H9 (cell line): ENCODE measurements at regions not wholly inside any gene's neighbourhood (a gene's known extent, or its start where the extent isn't known, plus 50 kb on each side); places are given as distances from the start of the nearest gene placed in this dataset.

Experiments
- DNase-seq: peaks from one replicate; pipeline ENCODE4 v3.0.0-alpha.2; 2017
- H2AFZ ChIP-seq: one replicate; pipeline ENCODE4 v1.6.1; 2013; ENCODE audit warnings: mild to moderate bottlenecking, low read length, control low read depth, moderate library complexity
- H2AK5ac ChIP-seq: 2 replicates; pipeline ENCODE4 v1.6.1; 2013; ENCODE audit warnings: low read length, control low read depth, mixed read lengths; ENCODE audit not compliant: insufficient read length
- H2BK120ac ChIP-seq: one replicate; pipeline ENCODE4 v1.6.1; 2013; ENCODE audit warnings: low read depth, mild to moderate bottlenecking, low read length, control low read depth, inconsistent platforms; ENCODE audit not compliant: poor library complexity, severe bottlenecking
- H2BK12ac ChIP-seq: 2 replicates; pipeline ENCODE4 v1.6.1; 2013; ENCODE audit warnings: low read length, control low read depth, mixed read lengths, low read depth; ENCODE audit not compliant: insufficient read length
- H2BK15ac ChIP-seq: 2 replicates; pipeline ENCODE4 v1.6.1; 2013; ENCODE audit warnings: low read depth, low read length, control low read depth
- H2BK20ac ChIP-seq: one replicate; pipeline ENCODE4 v1.6.1; 2013; ENCODE audit warnings: low read depth, mild to moderate bottlenecking, low read length, control low read depth, inconsistent platforms; ENCODE audit not compliant: poor library complexity, severe bottlenecking
- H2BK5ac ChIP-seq: 2 replicates; pipeline ENCODE4 v1.6.1; 2013; ENCODE audit warnings: low read length, control low read depth, mixed read lengths; ENCODE audit not compliant: insufficient read length
- H3K14ac ChIP-seq: 2 replicates; pipeline ENCODE4 v1.6.1; 2013; ENCODE audit warnings: low read length, control low read depth; ENCODE audit not compliant: insufficient read depth
- H3K18ac ChIP-seq: 2 replicates; pipeline ENCODE4 v1.6.1; 2013; ENCODE audit warnings: low read depth, mild to moderate bottlenecking, mixed read lengths, low read length, control low read depth; ENCODE audit not compliant: insufficient read length
- H3K23ac ChIP-seq: 2 replicates; pipeline ENCODE4 v1.6.1; 2013; ENCODE audit warnings: low read length, control low read depth, mixed read lengths, low read depth; ENCODE audit not compliant: insufficient read length
- H3K23me2 ChIP-seq: 2 replicates; pipeline ENCODE4 v1.6.1; 2013; ENCODE audit warnings: low read depth, mild to moderate bottlenecking, mixed read lengths, low read length, control low read depth; ENCODE audit not compliant: insufficient read length, poor library complexity, severe bottlenecking
- H3K27ac ChIP-seq: 2 replicates; pipeline ENCODE4 v1.5.1; 2013; ENCODE audit warnings: low read length, control low read depth, mixed read lengths, low read depth; ENCODE audit not compliant: insufficient read length
- H3K27me3 ChIP-seq: 2 replicates; pipeline ENCODE4 v1.6.1; 2013; ENCODE audit warnings: low read length, control low read depth, inconsistent platforms; ENCODE audit not compliant: insufficient read depth
- H3K4ac ChIP-seq: 2 replicates; pipeline ENCODE4 v1.6.1; 2013; ENCODE audit warnings: low read depth, mild to moderate bottlenecking, control low read depth, inconsistent platforms, low read length, moderate library complexity
- H3K4me1 ChIP-seq: 2 replicates; pipeline ENCODE4 v1.6.1; 2013; ENCODE audit warnings: low read length, control low read depth, inconsistent platforms; ENCODE audit not compliant: insufficient read depth
- H3K4me2 ChIP-seq: 2 replicates; pipeline ENCODE4 v1.6.1; 2013; ENCODE audit warnings: low read length, control low read depth, mixed read lengths; ENCODE audit not compliant: insufficient read length, insufficient read depth
- H3K56ac ChIP-seq: 2 replicates; pipeline ENCODE4 v1.6.1; 2013; ENCODE audit warnings: low read depth, mild to moderate bottlenecking, mixed read lengths, low read length, control low read depth; ENCODE audit not compliant: insufficient read length
- H3K79me1 ChIP-seq: 2 replicates; pipeline ENCODE4 v1.6.1; 2013; ENCODE audit warnings: low read depth, mild to moderate bottlenecking, moderate library complexity, low read length, control low read depth, inconsistent platforms; ENCODE audit not compliant: insufficient read depth, poor library complexity, severe bottlenecking
- H3K79me2 ChIP-seq: 2 replicates; pipeline ENCODE4 v1.6.1; 2013; ENCODE audit warnings: low read length, control low read depth, inconsistent platforms; ENCODE audit not compliant: insufficient read depth
- H3K9ac ChIP-seq: 2 replicates; pipeline ENCODE4 v1.6.1; 2013; ENCODE audit warnings: low read length, control low read depth, mixed read lengths; ENCODE audit not compliant: insufficient read length; ENCODE audit errors: extremely low read depth
- H3K9me3 ChIP-seq: one replicate; pipeline ENCODE4 v1.6.1; 2013; ENCODE audit warnings: low read depth, low read length, inconsistent platforms; ENCODE audit not compliant: control insufficient read depth
- H3T11ph ChIP-seq: one replicate; pipeline ENCODE4 v1.6.1; 2013; ENCODE audit warnings: mild to moderate bottlenecking, low read length, control low read depth, inconsistent platforms
- H4K20me1 ChIP-seq: one replicate; pipeline ENCODE4 v1.6.1; 2013; ENCODE audit not compliant: control insufficient read depth, insufficient read length, insufficient read depth
- H4K5ac ChIP-seq: 2 replicates; pipeline ENCODE4 v1.6.1; 2013; ENCODE audit warnings: low read depth, mild to moderate bottlenecking, mixed read lengths, low read length, control low read depth; ENCODE audit not compliant: insufficient read length
- H4K8ac ChIP-seq: replicated peaks from 2 replicates; pipeline ENCODE4 v1.6.1; 2013; ENCODE audit warnings: low read length, control low read depth, mixed read lengths, low read depth; ENCODE audit not compliant: insufficient read length
- H4K91ac ChIP-seq: 2 replicates; pipeline ENCODE4 v1.6.1; 2013; ENCODE audit warnings: low read depth, mild to moderate bottlenecking, moderate library complexity, mixed read lengths, low read length, control low read depth; ENCODE audit not compliant: insufficient read length
- H3K27ac Mint-ChIP-seq, 3 experiments: 2 replicates in 2 of 3; 3 replicates in 1 of 3; pipeline ENCODE4 v1.8.0; 2020 to 2021; ENCODE audit warnings: mixed read lengths in 3 of 3, mild to moderate bottlenecking in 1 of 3, moderate library complexity in 1 of 3
- H3K27me3 Mint-ChIP-seq: 2 replicates; pipeline ENCODE4 v1.8.0; 2021; ENCODE audit warnings: low read depth, mild to moderate bottlenecking, moderate library complexity, mixed read lengths
- H3K36me3 Mint-ChIP-seq, 3 experiments: 2 replicates in 2 of 3; 3 replicates in 1 of 3; pipeline ENCODE4 v1.8.0; 2020 to 2021; ENCODE audit warnings: low read depth in 3 of 3, mixed read lengths in 3 of 3; ENCODE audit not compliant: insufficient read depth in 1 of 3
- H3K4me1 Mint-ChIP-seq, 2 experiments: 2 replicates each; pipeline ENCODE4 v1.8.0; 2020; ENCODE audit warnings: mixed read lengths in 2 of 2
- H3K4me3 Mint-ChIP-seq, 2 experiments: 2 replicates in 1 of 2; 3 replicates in 1 of 2; pipeline ENCODE4 v1.8.0; 2020 to 2021; ENCODE audit warnings: mild to moderate bottlenecking in 2 of 2, mixed read lengths in 2 of 2, moderate library complexity in 1 of 2
- H3K9me3 Mint-ChIP-seq, 2 experiments: 2 replicates in 1 of 2; 3 replicates in 1 of 2; pipeline ENCODE4 v1.8.0; 2020; ENCODE audit warnings: mild to moderate bottlenecking in 2 of 2, mixed read lengths in 2 of 2, moderate library complexity in 1 of 2
- CTCF ChIP-seq: fragments of 200-600 bp; sonication (generic); conservative IDR thresholded peaks from 3 replicates; pipeline ENCODE4 v1.8.0; 2021; ENCODE audit warnings: antibody characterized with exemption, mild to moderate bottlenecking
- WGBS: extraction: QIAGEN DNeasy Blood & Tissue Kit; methylation state at CpG from one replicate; pipeline ENCODE4 v1.1.7; 2013; ENCODE audit warnings: missing lambda C conversion rate, low lambda C conversion rate, mixed read lengths; ENCODE audit not compliant: insufficient read length; ENCODE audit errors: extremely low coverage; 5-methylcytosine and 5-hydroxymethylcytosine counted together

GRCh38 chrX:25290132-25290531, 274.4 kb upstream of the ARX start:
- no peak overlapping the region for H3T11ph ChIP-seq
- no peaks in the 10 kb centered on the region for H3K36me3 Mint-ChIP-seq
- H3K23ac ChIP-seq: no peak overlapping the region
- H3K79me1 ChIP-seq: no peaks in the 10 kb centered on the region
- H3K4ac ChIP-seq: no peak overlapping the region
- no peaks in the 10 kb centered on the region for H4K20me1 ChIP-seq
- no peak overlapping the region for H2AFZ ChIP-seq
- no peaks in the 10 kb centered on the region for H3K4me1 ChIP-seq
- H3K18ac ChIP-seq: no peak overlapping the region
- H2BK12ac ChIP-seq: no peak overlapping the region
- H2BK15ac ChIP-seq: no peak overlapping the region
- no peaks in the 10 kb centered on the region for H3K9me3 ChIP-seq
- H3K4me2 ChIP-seq: no peak overlapping the region
- no peak overlapping the region for H4K5ac ChIP-seq
- no peak overlapping the region for H4K8ac ChIP-seq
- H3K14ac ChIP-seq: no peak overlapping the region
- DNase-seq: no peak
- H2BK20ac ChIP-seq: no peak overlapping the region
- H3K4me3 Mint-ChIP-seq: no peak overlapping the region
- no peak for TF ChIP-seq CTCF
- H3K9me3 Mint-ChIP-seq: peaks cover 20 to 50% of the 10 kb centered on the region in 2 experiments
- H3K4me1 Mint-ChIP-seq: no peaks in the 10 kb centered on the region
- H3K27ac ChIP-seq: no peak overlapping the region
- H3K27ac Mint-ChIP-seq: no peak overlapping the region
- no peak overlapping the region for H3K9ac ChIP-seq
- no peaks in the 10 kb centered on the region for H3K79me2 ChIP-seq
- H4K91ac ChIP-seq: no peak overlapping the region
- H3K27me3 ChIP-seq: no peaks in the 10 kb centered on the region
- H2AK5ac ChIP-seq: no peak overlapping the region
- H2BK5ac ChIP-seq: no peak overlapping the region
- H3K56ac ChIP-seq: no peak overlapping the region
- H3K27me3 Mint-ChIP-seq: no peaks in the 10 kb centered on the region
- H2BK120ac ChIP-seq: no peak overlapping the region
- H3K23me2 ChIP-seq: no peaks in the 10 kb centered on the region
- WGBS: no CpG with 5 or more reads among the region's 1 CpG
